HepG2 (cell line): ENCODE measurements at regions not wholly inside any gene's neighbourhood (a gene's known extent, or its start where the extent isn't known, plus 50 kb on each side); places are given as distances from the start of the nearest gene placed in this dataset.

Experiments
- ATF4 ChIP-seq, 2 experiments: fragments of 450-650 bp in 1 of 2; sonication (generic) in 1 of 2; formaldehyde crosslinking; IDR thresholded peaks; 2 replicates each; pipeline versions ENCODE4 v1.5.0 to v1.8.0; 2020 to 2022; ENCODE audit warnings: mild to moderate bottlenecking in 1 of 2, missing genetic modification reagents in 1 of 2
- ERF ChIP-seq: IDR thresholded peaks from 2 replicates; pipeline ENCODE4 v1.6.1; 2018; ENCODE audit warnings: missing biosample characterization, missing genetic modification reagents
- HNF1A ChIP-seq, 2 experiments: sonication (generic) in 1 of 2; formaldehyde crosslinking in 1 of 2; IDR thresholded peaks; 2 replicates each; pipeline versions ENCODE4 v1.4.0 to v1.6.1; 2016 to 2020; ENCODE audit warnings: borderline replicate concordance in 1 of 2, low read depth in 1 of 2, mild to moderate bottlenecking in 1 of 2, missing genetic modification reagents in 1 of 2
- IKZF1 ChIP-seq: fragments of 450-650 bp; IDR thresholded peaks from 2 replicates; pipeline ENCODE4 v1.7.1; 2016
- KLF11 ChIP-seq: IDR thresholded peaks from 2 replicates; pipeline ENCODE4 v1.6.1; 2016; ENCODE audit warnings: missing compliant biosample characterization
- MED1 ChIP-seq: sonication (generic); formaldehyde crosslinking; IDR thresholded peaks from 2 replicates; pipeline ENCODE4 v1.4.0; 2020; ENCODE audit warnings: missing genetic modification reagents
- MLLT10 ChIP-seq: sonication (generic); formaldehyde crosslinking; IDR thresholded peaks from 2 replicates; pipeline ENCODE4 v1.4.0; 2020; ENCODE audit warnings: missing genetic modification reagents
- NCOA1 ChIP-seq: sonication (generic); formaldehyde crosslinking; IDR thresholded peaks from 2 replicates; pipeline ENCODE4 v1.9.0; 2021; ENCODE audit warnings: missing genetic modification reagents
- PPARG ChIP-seq: conservative IDR thresholded peaks from 2 replicates; pipeline ENCODE4 v1.6.1; 2016; ENCODE audit warnings: missing biosample characterization, missing genetic modification reagents
- SALL1 ChIP-seq: sonication (generic); formaldehyde crosslinking; IDR thresholded peaks from 2 replicates; pipeline ENCODE4 v1.8.0; 2022; ENCODE audit warnings: mild to moderate bottlenecking, missing genetic modification reagents
- SALL2 ChIP-seq: sonication (generic); formaldehyde crosslinking; IDR thresholded peaks from 2 replicates; pipeline ENCODE4 v1.8.1; 2023; ENCODE audit warnings: mild to moderate bottlenecking, missing genetic modification reagents, inconsistent platforms
- TEAD3 ChIP-seq: optimal IDR thresholded peaks from 2 replicates; pipeline ENCODE3; 2016; ENCODE audit warnings: borderline replicate concordance
- ZBTB7A ChIP-seq: sonication (generic); formaldehyde crosslinking; IDR thresholded peaks from 2 replicates; pipeline ENCODE4 v1.8.0; 2022; ENCODE audit warnings: mild to moderate bottlenecking, missing genetic modification reagents
- ZMYM3 ChIP-seq: sonication (generic); formaldehyde crosslinking; IDR thresholded peaks from 2 replicates; pipeline ENCODE4 v1.5.1; 2020; ENCODE audit warnings: mild to moderate bottlenecking, missing genetic modification reagents
- ZNF230 ChIP-seq: sonication (generic); formaldehyde crosslinking; IDR thresholded peaks from 2 replicates; pipeline ENCODE4 v1.4.0; 2020; ENCODE audit warnings: mild to moderate bottlenecking, missing genetic modification reagents
- ZNF614 ChIP-seq: IDR thresholded peaks from 2 replicates; pipeline ENCODE4 v1.6.1; 2018; ENCODE audit warnings: missing biosample characterization, missing genetic modification reagents, inconsistent platforms, borderline replicate concordance
- ZNF629 ChIP-seq: sonication (generic); formaldehyde crosslinking; conservative IDR thresholded peaks from 2 replicates; pipeline ENCODE4 v1.5.0; 2020; ENCODE audit warnings: missing genetic modification reagents
- ZNF839 ChIP-seq: sonication (generic); formaldehyde crosslinking; IDR thresholded peaks from 2 replicates; pipeline ENCODE4 v1.4.0; 2020; ENCODE audit warnings: missing genetic modification reagents, mild to moderate bottlenecking, borderline replicate concordance
- ZSCAN21 ChIP-seq: sonication (generic); formaldehyde crosslinking; IDR thresholded peaks from 2 replicates; pipeline ENCODE4 v1.8.0; 2022; ENCODE audit warnings: mild to moderate bottlenecking, missing genetic modification reagents, moderate library complexity, borderline replicate concordance
- TF ChIP-seq, protein P1 (sequence below): sonication (generic); formaldehyde crosslinking; IDR thresholded peaks from 2 replicates; pipeline ENCODE4 v1.5.0; 2020; ENCODE audit warnings: mild to moderate bottlenecking, missing genetic modification reagents

- TF ChIP-seq KLF11 (CRISPR knock-in tag) (no peak), MED1 (CRISPR knock-in tag) (peak; percentile 61), TEAD3 (CRISPR knock-in tag) (no peak), ZNF614 (CRISPR knock-in tag) (peak; percentile 36; the same call in 1 of the 2 replicates), ZNF629 (peak; percentile 90), MLLT10 (CRISPR knock-in tag) (no peak), ATF4 (CRISPR knock-in tag; IDR thresholded peaks at IDR 0.05) (peak in 1 of 2 experiments; percentile 50; a peak in 1 of 4 replicates), IKZF1 (no peak), ZMYM3 (CRISPR knock-in tag) (peak; percentile 79), ZSCAN21 (CRISPR knock-in tag) (no peak), NCOA1 (CRISPR knock-in tag) (no peak), ZBTB7A (CRISPR knock-in tag) (no peak), HNF1A (IDR thresholded peaks at IDR 0.05; ENCODE audit: low read depth) (0 out of 2 replicates have a peak, but pooled peaks have one; percentile 13), HNF1A (CRISPR knock-in tag; IDR thresholded peaks at IDR 0.05; ENCODE audit: borderline replicate concordance) (no peak), PPARG (CRISPR knock-in tag) (peak; percentile 28; the same call in 1 of the 2 replicates), SALL2 (CRISPR knock-in tag) (no peak), ZNF839 (CRISPR knock-in tag) (no peak), SALL1 (CRISPR knock-in tag) (peak; percentile 63), ERF (CRISPR knock-in tag) (peak; percentile 45), ZNF230 (no peak)
- TF ChIP-seq, protein P1, sequence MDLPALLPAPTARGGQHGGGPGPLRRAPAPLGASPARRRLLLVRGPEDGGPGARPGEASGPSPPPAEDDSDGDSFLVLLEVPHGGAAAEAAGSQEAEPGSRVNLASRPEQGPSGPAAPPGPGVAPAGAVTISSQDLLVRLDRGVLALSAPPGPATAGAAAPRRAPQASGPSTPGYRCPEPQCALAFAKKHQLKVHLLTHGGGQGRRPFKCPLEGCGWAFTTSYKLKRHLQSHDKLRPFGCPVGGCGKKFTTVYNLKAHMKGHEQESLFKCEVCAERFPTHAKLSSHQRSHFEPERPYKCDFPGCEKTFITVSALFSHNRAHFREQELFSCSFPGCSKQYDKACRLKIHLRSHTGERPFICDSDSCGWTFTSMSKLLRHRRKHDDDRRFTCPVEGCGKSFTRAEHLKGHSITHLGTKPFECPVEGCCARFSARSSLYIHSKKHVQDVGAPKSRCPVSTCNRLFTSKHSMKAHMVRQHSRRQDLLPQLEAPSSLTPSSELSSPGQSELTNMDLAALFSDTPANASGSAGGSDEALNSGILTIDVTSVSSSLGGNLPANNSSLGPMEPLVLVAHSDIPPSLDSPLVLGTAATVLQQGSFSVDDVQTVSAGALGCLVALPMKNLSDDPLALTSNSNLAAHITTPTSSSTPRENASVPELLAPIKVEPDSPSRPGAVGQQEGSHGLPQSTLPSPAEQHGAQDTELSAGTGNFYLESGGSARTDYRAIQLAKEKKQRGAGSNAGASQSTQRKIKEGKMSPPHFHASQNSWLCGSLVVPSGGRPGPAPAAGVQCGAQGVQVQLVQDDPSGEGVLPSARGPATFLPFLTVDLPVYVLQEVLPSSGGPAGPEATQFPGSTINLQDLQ (CRISPR knock-in tag): no peak
Observed at GRCh38 chr15:70596354-70597055, 166.9 kb downstream of the UACA start (continued).
